NOMO-1 treated with DMSO at 0.1 percent for 48 hours (cell line): ENCODE measurements at regions not wholly inside any gene's neighbourhood (a gene's known extent, or its start where the extent isn't known, plus 50 kb on each side); places are given as distances from the start of the nearest gene placed in this dataset.
"Not testable (repeated sequence)": the region's sequence is repeated elsewhere in the genome, so short reads cannot be mapped to it uniquely, and the experiment has no call there.

Experiments
- DNase-seq: peaks from one replicate; lab custom pipeline; 2025; ENCODE audit not compliant: unreplicated experiment; lab: John Stamatoyannopoulos, UW

DNA sequence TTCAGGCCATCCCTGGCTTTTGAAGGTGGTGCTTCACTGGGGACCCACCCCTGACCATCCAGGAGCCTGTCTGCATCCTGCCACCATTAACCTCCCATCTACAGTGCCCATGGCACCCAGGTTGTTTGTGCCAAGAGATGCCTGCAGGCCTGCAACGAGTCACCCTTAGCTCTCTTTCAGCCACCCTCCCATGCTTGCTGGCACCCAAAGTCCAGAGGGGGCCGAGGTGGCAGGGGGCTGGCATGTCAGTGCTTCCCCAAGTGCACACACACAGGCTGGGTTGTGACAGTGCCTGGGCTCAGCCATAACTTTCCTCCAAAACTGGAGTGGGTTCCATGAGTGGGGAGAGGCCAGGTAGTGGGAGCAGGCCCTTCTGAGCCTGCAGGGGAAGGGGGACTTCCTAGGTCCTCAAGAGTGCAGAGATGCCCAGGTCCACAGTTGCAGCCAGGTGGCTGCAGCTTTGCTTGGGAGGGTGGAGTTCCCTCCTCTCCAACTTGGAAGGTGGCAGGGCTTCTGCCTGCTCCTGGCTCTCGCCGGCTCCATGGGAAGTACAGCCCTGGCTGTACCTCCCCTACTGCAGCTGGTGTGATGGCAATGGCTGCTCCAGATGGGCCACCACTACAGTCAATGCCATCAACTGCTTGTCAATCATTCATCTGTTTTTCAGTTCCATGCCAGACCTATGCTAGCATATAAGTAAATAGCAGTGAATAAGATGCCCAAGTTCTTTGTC is 235.9 kb upstream of the GIMD1 start:
- no peak for DNase-seq

DNA sequence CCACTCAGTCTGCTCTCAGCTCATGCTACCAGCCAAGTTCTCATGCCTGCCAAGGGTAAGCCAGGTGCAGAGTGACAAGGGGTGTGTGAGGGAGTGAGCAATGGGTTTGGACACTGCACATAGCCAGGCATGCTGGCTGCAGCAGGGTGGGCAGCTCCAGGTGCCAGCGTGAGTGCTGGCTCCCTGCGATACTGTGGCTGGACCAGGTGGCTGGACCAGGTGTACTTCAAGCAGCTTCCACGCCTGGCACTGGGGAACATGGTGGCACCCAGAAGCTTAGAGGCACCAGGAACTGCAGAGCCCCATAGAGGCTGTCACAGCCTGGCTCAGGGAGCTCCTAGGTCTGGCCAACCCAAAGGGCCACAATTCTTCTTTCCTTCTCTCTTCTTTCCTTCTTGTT is 234.9 kb upstream of the GIMD1 start:
- no peak for DNase-seq

DNA sequence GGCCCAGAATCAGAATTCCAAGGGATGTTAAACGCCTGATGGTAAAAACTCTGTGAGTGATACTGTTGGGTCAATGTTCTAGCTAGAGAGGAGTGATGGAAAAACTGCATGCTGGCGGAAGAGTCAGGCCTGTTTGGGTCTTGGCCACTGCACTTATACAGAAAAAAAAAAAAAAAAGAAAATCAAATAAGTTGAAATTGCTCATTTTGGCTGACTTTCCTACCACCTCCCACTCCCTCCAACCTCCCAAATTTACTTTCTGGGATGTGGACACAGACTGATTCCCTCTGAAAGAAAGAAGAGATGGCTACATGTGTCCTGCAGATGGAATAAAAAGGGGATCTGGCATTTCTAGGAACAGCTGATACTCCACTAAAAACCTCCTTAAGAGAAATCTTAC is 234.1 kb upstream of the GIMD1 start:
- no peak for DNase-seq

DNA sequence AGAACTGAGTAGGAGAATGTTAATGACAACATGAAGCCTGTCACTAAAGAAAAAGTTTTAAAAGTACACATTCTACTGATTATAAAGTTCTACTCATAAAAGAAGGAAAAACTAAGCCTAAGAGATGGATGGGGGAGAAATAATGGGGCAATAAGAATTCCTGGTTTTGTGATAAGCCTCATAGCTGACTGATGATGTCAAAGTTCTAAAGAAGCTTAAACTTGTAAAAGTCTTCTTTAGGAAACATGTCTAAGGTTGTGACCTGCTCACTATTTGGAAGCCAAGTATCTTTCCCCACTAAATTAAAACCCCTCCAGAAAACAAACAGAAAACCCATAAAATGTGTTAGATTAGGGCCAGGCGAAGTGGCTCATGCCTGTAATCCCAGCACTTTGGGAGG is 232.9 kb upstream of the GIMD1 start:
- no peak for DNase-seq

DNA sequence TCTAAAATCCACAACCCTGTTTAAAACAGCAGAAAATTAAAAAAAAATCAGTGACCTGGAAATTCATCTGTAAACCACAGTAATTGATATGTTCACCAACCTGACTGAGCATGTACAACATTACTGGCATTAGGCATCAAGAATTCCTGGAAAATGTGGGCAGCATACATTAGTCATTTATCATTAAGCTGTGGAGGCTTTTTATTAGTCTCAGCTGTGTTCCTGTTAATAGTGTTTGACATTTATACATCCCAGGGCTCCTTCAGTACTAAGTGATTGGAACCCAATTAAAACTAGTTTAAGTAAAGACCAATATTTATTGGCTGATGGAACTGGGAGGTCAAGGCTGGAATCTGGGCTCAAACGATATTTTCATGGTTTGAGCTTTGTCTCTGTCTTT is 227.3 kb upstream of the GIMD1 start:
- no peak for DNase-seq

DNA sequence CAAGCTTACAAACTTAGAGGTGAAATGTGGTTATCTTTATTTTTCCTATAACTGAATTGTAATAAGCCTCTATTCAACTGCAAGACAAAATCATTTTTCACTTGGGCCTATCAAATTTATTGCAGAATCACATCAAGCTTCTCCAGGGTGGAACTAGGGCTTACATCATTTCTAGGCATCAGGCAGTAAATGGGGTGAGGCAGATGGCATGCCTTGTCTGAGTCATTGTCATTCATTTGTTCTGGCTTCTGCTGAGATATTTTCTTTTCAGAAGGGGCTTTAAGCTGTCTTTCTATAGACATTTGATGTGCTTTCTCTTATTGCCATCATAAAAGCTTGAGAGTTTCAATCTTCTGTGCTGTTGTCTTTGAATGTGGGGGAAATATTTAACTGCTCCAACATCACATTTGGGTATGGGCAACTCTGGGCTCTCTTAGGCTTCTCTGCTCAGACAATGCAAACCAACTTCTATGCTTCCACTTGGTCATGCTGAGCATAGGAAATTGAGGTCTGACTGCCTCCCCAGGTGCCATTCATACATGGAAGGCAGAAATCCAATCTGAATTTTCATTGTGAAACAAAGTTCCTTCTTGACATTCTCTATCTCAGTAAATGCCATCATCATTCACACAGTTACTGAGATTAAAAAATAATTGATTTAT is 225.8 kb upstream of the GIMD1 start:
- no peak for DNase-seq

DNA sequence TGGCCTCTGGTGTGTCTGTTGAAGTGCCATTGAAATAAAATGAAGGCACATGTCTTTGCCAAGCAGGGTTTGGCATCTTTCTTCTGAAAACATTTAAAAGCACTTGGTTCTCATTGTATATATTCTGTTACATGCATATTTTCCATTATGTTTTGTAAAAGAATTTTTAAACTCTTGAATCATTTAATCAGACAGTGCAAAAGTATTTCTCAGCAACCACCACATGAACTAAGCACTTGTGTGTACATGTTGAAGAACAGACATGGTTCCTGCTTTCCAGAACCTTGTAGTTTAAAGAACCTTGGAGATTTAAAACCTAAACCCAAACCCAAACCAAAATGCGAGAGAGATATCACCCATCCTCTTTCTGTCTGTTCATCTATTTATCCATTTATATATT is 220.3 kb upstream of the GIMD1 start:
- DNase-seq: no peak

DNA sequence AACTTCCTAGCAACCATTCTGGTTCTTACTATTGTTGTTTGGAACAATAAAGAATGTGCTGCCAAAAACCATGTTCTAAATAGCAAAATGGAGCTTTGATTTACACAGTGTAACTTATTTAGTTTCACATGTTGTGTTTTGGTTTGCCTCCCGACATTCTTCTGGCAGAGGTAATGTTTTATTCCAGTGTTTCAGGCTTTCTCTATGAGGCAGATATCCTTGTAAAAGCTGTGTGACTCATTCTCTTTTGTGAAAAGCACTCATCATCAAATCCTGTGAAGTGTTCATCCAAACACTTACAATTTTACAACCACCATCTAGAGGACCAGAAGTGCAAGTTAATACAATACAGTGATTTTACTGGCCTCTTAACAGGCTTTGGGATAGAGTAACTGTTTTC is 219.0 kb upstream of the GIMD1 start:
- DNase-seq: no peak

DNA sequence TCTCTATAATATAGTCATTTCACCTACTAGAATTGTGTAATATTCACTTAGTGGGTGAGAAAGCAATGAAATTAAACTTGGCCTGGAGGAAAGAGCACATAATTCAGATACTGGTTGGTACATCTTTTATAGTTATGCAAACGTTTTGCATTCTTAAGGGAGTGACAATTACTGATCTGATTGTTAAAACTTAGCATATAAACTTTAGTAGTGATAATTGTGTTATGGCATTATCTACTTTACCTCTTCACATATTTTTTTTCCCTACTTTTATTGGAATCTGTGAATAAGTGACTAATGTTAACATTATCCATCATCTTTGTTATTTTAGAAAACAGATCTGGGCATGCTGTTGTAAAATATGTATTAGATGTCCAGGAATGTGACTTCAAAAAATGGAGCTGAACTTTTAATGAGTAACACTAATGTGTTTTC is 217.4 kb upstream of the GIMD1 start:
- DNase-seq: no peak

DNA sequence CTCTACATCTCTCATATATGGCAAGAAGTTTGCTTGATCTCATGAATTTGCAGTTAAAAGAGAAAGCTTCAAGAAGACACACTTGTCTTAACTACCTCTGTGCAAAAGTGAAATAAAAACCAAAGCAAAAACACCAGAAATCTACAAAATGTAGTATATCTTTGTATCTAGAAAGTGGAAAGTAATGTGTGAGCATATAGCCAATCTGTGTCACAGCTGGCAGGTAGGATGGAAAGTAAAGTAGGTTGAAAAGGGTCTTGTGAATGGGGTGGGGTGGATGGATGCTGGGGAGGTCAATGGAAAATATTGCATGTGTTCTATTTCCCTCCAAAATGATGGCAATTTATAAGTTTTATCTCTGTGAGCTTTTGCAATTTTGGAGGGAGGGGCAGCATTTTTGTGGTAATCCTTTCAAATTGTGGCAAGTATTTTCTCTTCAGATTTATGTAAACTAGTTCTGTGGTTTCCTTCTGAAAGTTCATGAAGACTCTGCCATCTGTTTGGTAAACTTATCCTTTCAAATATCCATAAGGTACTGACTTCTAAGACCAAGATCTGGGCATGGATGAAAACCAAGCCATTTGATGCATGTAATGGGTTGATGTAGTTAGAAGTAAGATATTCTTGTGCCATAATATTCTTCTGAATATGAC is 215.9 kb upstream of the GIMD1 start:
- no peak for DNase-seq

DNA sequence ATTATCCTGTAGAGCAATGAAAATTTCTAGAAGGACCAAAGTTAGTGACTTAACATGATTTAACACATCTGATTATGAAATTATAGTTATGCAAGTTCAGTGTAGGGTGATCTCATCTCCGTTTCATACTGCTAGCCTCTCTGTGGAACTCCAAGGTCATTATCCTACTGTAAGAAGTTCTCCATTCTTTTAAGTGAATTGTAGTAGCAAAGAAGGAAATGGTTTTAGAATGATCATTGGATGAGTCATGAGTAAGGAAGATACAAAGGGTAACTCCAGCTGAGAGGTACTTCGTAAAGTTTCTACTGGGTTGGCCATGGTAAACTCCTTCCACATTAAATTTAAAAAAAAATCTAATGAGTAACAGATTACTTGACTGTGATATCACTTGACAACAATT is 215.0 kb upstream of the GIMD1 start:
- DNase-seq: peak; percentile 94

DNA sequence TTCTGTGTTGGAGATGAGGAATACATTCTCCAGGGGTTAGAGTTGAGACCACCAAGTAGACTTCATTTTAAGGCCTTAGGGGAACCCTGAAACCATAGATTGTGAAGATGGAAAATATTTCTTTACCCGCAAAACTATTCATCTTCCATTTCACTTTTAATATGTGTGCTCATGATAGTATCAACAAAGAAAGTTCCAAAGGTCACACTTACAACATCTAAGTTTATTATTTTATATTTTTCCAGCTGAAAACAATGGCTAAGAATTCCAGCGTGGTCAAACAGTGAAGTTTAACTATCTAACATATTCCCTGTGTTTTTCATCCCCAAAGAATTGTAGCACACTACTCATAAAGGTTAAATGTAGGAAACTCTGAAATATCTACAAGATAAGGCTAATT is 214.5 kb upstream of the GIMD1 start:
- DNase-seq: no peak

DNA sequence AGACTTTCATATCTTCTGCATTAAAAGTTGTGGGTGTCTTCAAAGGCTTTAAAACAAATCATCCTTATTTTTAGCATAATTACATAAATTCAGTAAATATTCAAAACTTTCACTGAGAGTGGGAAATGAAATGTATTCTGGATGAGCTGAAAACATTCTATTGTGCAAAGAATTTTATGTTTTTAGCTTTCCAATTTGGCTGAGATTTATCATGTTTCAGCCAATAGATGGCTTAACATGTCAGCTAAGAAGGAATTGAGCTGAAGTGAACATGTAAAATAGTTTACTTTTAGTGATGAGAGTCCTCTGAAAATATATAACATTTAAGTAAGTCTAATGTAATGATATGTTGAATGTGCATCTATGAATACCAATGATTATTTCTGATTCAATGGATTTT is 213.5 kb upstream of the GIMD1 start:
- DNase-seq: no peak

DNA sequence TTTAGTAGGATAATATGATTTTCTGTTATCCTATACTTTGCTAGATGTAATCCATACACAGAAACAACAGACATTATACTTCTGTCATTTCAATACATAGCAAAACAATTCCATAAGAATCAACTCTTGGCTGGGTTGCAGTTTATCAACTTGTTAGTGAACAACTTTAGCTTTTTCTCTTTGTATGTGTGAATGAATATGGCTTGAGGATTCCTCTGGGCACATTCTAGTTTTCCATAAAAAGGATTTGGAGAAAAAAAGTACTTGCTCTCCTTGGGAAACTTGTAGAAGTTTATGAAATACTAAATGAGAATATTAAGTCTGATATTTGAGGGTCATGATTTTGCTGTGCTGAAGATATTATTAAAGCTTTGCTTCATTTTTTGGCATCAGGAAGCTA is 210.7 kb upstream of the GIMD1 start:
- DNase-seq: no peak

DNA sequence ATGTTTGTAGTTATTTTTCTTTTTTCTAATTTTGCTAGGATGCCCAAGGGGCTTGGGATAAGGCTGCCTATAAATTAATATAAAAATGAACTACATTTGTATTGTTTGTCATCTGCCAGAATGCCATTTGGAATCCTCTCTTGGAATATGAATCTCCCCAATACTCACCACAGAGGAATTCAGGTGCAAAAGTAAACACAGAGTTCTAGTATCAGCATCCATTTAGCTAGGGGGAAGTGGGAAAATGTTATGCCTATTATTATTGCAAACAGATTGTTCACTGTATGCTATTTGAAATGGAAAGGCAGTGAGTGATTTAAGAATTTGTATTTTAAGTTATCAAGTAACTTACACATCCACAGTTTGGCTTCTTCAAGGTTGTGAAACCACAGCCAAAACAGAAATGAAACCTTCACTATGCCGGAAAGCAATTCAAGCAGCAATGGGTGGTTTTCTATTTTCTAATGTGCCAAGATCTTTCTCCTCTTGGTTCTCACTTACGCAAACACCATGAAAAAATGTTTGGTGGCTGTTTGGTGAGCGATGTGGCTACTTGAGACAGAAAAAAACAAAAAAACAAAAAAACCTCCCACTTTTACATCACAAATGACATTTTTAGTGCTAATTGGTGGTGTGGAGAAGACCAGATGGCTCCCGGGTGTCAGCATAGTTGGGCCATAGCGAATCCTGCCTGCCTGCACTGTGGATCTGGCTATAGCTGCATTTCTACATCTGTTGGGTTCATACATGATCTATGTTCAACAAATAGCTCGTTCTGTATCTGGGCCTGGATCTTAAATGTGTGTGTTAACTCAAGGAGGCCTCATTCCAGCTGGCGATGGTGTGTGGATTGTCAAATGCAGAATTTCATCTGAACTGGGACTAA is 200.8 kb upstream of the GIMD1 start:
- DNase-seq: peak; percentile 32

DNA sequence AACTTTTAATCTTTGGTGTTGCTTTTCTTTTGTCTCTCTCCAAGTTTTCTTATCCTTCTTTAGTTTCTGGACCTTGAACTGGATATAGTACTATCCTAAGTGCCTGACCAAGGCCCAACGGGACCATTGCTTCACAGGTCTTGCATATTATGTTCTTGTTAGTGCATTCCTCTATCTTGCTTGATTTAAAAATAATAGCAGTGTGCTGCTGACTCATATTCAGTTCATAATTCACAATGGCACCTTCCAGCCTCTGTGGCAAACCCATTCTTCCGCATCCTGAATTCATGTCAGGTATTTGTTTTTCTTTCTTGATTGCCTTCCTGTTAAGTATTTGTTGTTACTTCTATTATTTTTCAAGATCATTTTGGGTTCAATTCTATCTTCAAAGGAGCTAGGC is 197.1 kb upstream of the GIMD1 start:
- DNase-seq: no peak

DNA sequence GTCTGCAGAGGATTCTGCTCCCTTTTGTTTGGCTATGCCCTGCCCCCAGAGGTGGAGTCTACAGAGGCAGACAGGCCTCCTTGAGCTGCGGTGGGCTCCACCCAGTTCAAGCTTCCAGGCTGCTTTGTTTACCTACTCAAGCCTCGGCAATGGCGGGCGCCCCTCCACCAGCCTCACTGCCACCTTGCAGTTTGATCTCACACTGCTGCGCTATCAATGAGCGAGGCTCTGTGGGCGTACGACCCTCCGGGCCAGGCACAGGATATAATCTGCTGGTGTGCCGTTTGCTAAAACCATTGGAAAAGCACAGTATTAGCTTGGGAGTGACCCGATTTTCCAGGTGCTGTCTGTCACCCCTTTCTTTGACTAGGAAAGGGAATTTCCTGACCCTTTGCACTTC is 195.1 kb upstream of the GIMD1 start:
- DNase-seq: not testable (repeated sequence)

DNA sequence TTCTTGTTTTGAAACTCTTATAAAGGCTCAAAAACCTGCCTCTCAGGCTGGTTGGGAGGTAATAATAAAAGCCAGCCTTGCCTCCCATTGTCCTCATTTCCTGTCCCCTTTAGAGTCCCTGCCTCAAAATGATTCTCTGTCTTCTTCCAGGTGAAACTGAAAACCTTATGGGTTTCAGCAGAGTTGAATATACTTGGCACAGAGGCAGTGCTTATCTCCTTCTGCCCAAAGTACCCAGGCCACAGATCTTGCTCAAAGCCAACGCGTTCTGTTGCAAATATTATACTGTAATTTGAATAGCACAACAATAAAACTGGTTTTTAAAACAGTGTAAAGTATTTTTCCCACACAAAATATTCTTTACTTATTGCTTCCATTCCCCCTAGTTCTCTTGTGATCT is 183.1 kb upstream of the GIMD1 start:
- DNase-seq: no peak

DNA sequence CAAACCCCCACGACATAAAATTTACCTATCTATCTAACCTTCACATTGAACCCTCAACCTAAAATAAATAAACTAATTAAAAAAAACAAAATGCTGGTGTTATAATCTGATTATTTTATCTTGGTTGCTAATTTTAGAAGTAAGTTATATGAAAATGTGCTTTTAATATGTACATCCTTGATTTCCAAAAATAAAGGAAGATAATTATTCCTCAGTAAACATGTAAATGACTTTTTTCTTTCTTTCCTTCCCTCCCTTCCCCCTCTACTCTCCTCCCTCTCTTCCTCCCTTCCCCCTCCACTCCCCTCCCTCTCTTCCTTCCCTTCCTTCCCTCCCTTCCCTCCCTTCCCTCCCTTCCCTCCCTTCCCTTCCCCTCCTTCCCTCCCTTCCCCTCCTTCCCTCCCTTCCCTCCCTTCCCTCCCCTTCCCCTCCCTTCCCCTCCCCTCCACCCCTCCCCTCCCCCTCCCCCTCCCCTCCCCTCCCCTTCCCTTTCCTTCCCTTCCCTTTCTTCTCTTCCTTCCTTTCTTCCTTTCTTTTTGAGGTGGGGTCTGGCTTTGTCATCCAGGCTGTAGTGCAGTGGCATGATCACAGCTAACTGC is 180.0 kb upstream of the GIMD1 start:
- no peak for DNase-seq

DNA sequence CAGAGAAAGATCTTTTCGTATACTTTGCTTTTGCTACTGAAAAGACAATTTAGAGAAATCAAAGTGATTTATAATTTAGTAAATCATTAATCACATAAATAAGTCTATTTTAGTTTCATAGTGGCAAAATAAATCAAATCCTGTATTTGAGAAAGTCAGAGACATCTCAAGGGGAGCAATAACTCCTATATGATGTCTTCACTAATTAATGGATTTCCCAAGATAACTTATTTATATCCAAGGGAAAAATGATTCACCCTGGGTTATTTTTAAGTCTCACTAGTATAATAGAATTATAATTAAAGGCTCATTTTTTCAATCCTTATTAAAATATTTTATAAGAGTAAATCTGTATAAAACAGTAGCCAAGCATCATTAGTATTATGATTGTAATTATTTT is 177.8 kb upstream of the GIMD1 start:
- no peak for DNase-seq

DNA sequence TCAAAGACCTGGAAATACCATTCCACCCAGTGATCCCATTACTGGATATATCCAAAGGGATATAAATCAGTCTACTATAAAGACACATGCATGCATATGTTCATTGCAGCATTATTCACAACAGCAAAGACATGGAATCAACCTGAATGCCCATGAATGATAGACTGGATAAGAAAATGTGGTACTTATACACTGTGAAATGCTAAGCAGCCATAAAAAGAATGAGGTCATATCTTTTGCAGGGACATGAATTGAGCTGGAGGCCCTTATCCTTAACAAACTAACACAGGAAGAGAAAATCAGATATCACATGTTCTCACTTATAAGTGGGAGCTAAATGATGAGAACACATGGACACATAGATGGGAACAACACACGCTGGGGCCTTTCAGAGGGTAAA is 174.0 kb upstream of the GIMD1 start:
- not testable (repeated sequence) for DNase-seq
